Thymus (tissue), 11 donors: ENCODE measurements at regions not wholly inside any gene's neighbourhood (a gene's known extent, or its start where the extent isn't known, plus 50 kb on each side); places are given as distances from the start of the nearest gene placed in this dataset.

Source experiments
- DNase-seq, 9 donors: peaks; one replicate each; pipeline ENCODE4 v3.0.0-alpha.2; 2013; ENCODE audit warnings: low spot score in 9 of 9, low read depth in 6 of 9, missing footprints in 1 of 9
- H3K27ac ChIP-seq, 2 donors: one replicate each; pipeline ENCODE4 v1.5.1; 2013; ENCODE audit warnings: control low read depth in 1 of 2, low read depth in 1 of 2, low read length in 1 of 2, mild to moderate bottlenecking in 1 of 2, moderate library complexity in 1 of 2
- H3K27me3 ChIP-seq, 2 donors: one replicate each; pipeline ENCODE4 v1.5.1; 2013; ENCODE audit warnings: low read length in 1 of 2; ENCODE audit not compliant: control insufficient read depth in 2 of 2, insufficient read depth in 1 of 2
- H3K36me3 ChIP-seq, 2 donors: one replicate each; pipeline ENCODE4 v1.5.1; 2013; ENCODE audit warnings: low read length in 1 of 2, mild to moderate bottlenecking in 1 of 2, moderate library complexity in 1 of 2; ENCODE audit not compliant: control insufficient read depth in 2 of 2, insufficient read depth in 2 of 2
- H3K4me1 ChIP-seq, 2 donors: one replicate each; pipeline ENCODE4 v1.5.1; 2013; ENCODE audit warnings: low read length in 2 of 2; ENCODE audit not compliant: control insufficient read depth in 2 of 2, insufficient read depth in 2 of 2
- H3K4me3 ChIP-seq, 2 donors: one replicate each; pipeline ENCODE4 v1.5.1; 2013; ENCODE audit warnings: low read length in 2 of 2, control low read depth in 1 of 2, mild to moderate bottlenecking in 1 of 2
- H3K9me3 ChIP-seq, 2 donors: one replicate each; pipeline ENCODE4 v1.5.1; 2013; ENCODE audit warnings: low read length in 1 of 2, mild to moderate bottlenecking in 1 of 2; ENCODE audit not compliant: control insufficient read depth in 2 of 2, insufficient read depth in 1 of 2
- WGBS: extraction: QIAGEN DNeasy Blood & Tissue Kit; methylation state at CpG from one replicate; pipeline ENCODE4 v1.1.7; 2013; 5-methylcytosine and 5-hydroxymethylcytosine counted together
- donor health status: healthy.

DNA sequence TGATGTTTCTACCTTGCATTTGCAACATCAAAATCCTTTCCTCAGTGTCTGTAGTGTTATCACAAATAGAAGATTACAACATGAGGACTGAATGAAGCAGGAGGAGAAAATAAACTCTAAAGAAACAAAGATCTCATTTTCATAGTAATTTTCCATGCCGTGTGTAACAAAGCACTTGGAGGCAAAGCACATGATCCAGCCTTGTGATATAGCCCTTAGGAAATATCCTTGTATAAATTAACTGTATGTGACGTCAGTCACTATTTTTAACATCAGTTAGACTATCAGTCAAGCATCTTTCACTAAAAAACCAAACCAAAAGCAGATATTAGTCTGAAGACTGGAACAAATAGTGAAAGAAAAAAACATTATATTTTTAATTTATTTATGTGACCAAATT is 492.1 kb upstream of the CNTNAP5 start:
- Histone ChIP-seq H3K36me3 (no peaks in the 10 kb centered on the region), H3K9me3 (no peaks in the 10 kb centered on the region), H3K4me1 (no peaks in the 10 kb centered on the region), H3K27me3 (no peaks in the 10 kb centered on the region), H3K4me3 (no peak overlapping the region), H3K27ac (no peak overlapping the region)
- no peak for DNase-seq
- 65% methylated on average over 2 of the region's 2 CpGs for WGBS

- no peaks in the 10 kb centered on the region for H3K36me3 ChIP-seq
- H3K27me3 ChIP-seq: no peaks in the 10 kb centered on the region
- no peaks in the 10 kb centered on the region for H3K4me1 ChIP-seq
- 94% methylated on average over 5 of the region's 5 CpGs for WGBS
- no peak for DNase-seq
- H3K4me3 ChIP-seq: no peak overlapping the region
- no peaks in the 10 kb centered on the region for H3K9me3 ChIP-seq
- H3K27ac ChIP-seq: no peak overlapping the region
Measured at GRCh38 chr2:123540291-123540690, 484.8 kb upstream of the CNTNAP5 start.

DNA sequence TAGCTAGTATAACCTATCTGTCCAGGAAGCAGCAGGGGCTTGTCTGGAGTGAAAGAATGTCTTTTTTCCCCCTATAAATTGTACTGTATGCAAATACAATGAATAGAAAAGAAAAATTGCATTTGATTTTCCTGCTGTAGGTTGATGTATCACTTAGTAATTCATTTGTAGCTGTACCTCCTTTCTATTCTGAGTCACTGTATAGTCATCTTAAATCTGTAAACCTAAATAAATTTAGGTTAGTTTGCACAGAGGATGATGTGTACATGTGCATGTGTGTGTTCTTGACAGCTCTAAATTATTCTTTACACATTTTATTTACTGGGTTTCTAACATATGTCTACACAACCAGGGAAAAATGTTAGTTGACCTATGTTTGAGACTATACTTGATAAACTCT is 478.7 kb upstream of the CNTNAP5 start:
- Histone ChIP-seq H3K4me1 (no peaks in the 10 kb centered on the region), H3K27ac (no peak overlapping the region), H3K9me3 (no peaks in the 10 kb centered on the region), H3K27me3 (no peaks in the 10 kb centered on the region), H3K4me3 (no peak overlapping the region), H3K36me3 (no peaks in the 10 kb centered on the region)
- no peak for DNase-seq

DNA sequence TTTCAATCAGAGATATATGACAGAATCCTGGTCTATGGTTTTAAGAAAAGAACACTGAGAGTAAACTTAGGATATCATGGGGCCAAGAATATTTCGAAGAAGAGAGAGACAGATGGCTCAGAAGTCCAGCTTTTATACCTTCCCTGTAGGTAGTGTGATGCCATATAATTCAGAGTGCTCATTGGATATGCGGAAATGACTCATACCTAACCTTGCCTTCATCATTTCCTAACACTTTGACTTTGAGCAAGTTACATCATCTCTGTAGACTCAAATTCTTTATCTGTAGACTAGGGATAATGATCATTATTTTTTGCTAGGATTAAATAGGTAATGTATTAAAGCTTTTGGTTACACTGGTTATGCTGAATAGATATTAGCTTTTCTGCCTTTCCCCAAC is 461.6 kb upstream of the CNTNAP5 start:
- Histone ChIP-seq H3K27me3 (no peaks in the 10 kb centered on the region), H3K27ac (no peak overlapping the region), H3K36me3 (no peaks in the 10 kb centered on the region), H3K4me1 (no peaks in the 10 kb centered on the region), H3K4me3 (no peak overlapping the region), H3K9me3 (no peaks in the 10 kb centered on the region)
- no peak for DNase-seq
- 89% methylated on average over 2 of the region's 2 CpGs for WGBS

GRCh38 chr2:123566291-123566946 is 458.7 kb upstream of the CNTNAP5 start:
- H3K4me3 ChIP-seq: no peak overlapping the region
- 98% methylated on average over 3 of the region's 3 CpGs for WGBS
- no peaks in the 10 kb centered on the region for H3K4me1 ChIP-seq
- no peaks in the 10 kb centered on the region for H3K27me3 ChIP-seq
- no peak overlapping the region for H3K27ac ChIP-seq
- H3K9me3 ChIP-seq: no peaks in the 10 kb centered on the region
- no peaks in the 10 kb centered on the region for H3K36me3 ChIP-seq
- DNase-seq: no peak

GRCh38 chr2:123578016-123578415 is 447.1 kb upstream of the CNTNAP5 start:
- no peaks in the 10 kb centered on the region for H3K27me3 ChIP-seq
- DNase-seq: no peak
- 27% methylated on average over 2 of the region's 2 CpGs for WGBS
- H3K27ac ChIP-seq: no peak overlapping the region
- no peaks in the 10 kb centered on the region for H3K9me3 ChIP-seq
- no peaks in the 10 kb centered on the region for H3K36me3 ChIP-seq
- H3K4me3 ChIP-seq: no peak overlapping the region
- H3K4me1 ChIP-seq: no peaks in the 10 kb centered on the region

DNA sequence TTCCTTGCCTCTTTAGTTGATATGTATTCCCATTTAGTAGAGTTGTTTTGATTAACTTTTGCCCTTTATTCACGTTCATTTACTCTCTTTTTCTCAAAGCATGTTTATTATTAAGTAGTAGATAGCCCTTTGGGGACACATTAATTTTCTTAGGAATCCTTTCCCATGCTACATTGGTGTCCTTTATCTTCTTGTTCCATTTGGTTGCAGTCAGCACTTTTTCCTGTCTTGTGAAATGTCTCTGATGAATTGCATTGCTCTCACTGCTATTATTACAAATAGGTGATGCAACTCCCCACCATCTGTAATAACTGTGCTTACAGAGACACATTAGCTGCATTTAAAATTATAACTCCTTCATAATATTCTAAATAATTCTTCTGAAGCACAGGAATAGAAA is 428.5 kb upstream of the CNTNAP5 start:
- WGBS: 84% methylated on average over 1 of the region's 1 CpG

DNA sequence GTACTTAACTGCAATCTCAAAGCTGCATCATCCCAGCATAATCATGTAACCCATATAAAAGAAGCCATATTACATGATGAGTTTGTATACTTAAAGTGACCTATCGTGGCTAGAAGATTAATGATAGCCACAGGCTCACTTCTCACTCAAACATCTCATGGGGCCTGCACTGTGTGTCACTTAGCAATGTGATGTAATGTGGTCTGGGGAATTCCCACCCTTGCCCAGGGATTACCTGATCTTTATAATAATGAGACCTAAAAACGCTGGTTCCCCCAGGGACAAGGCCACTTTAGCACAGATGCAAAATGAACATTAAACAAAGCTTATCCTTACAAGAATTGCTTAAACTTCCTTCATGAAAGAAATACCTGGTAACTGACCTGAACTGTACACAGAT is 427.1 kb upstream of the CNTNAP5 start:
- Histone ChIP-seq H3K27me3 (no peaks in the 10 kb centered on the region), H3K4me3 (no peak overlapping the region), H3K4me1 (no peaks in the 10 kb centered on the region), H3K9me3 (no peaks in the 10 kb centered on the region), H3K27ac (no peak overlapping the region), H3K36me3 (no peaks in the 10 kb centered on the region)
- 85% methylated on average over 2 of the region's 2 CpGs for WGBS
- DNase-seq: no peak

More for the DNA sequence above, 428.5 kb upstream of the CNTNAP5 start:
- DNase-seq: no peak
- H3K9me3 ChIP-seq: no peaks in the 10 kb centered on the region
- H3K27ac ChIP-seq: no peak overlapping the region
- no peaks in the 10 kb centered on the region for H3K27me3 ChIP-seq
- no peak overlapping the region for H3K4me3 ChIP-seq
- H3K36me3 ChIP-seq: no peaks in the 10 kb centered on the region
- no peaks in the 10 kb centered on the region for H3K4me1 ChIP-seq

GRCh38 chr2:123606631-123607030 is 418.5 kb upstream of the CNTNAP5 start:
- Histone ChIP-seq H3K36me3 (no peaks in the 10 kb centered on the region), H3K4me3 (no peak overlapping the region), H3K27me3 (no peaks in the 10 kb centered on the region), H3K9me3 (no peaks in the 10 kb centered on the region), H3K4me1 (no peaks in the 10 kb centered on the region), H3K27ac (no peak overlapping the region)
- DNase-seq: no peak
- 76% methylated on average over 2 of the region's 2 CpGs for WGBS

DNA sequence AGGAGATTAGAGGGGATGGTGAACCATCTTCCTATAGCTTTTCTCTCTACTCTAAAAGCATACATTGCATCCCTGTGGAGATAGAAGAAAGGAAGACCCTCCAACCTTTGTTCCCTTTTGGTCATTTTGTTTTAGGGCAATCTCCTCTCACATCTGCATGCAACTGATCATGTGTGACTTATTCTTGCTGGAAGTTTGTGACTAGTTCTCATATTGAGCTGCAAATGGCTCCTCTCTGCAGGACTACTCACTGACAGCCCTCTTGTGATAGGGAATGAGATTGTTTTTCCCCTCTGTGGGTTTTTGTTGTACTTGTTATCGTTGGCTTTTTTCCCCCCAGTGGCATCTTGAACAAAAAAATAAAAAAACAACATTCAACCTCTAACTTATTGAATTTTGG is 416.0 kb upstream of the CNTNAP5 start:
- no peaks in the 10 kb centered on the region for H3K9me3 ChIP-seq
- H3K27ac ChIP-seq: no peak overlapping the region
- H3K4me3 ChIP-seq: no peak overlapping the region
- no peaks in the 10 kb centered on the region for H3K27me3 ChIP-seq
- 62% methylated on average over 1 of the region's 1 CpG for WGBS
- H3K36me3 ChIP-seq: no peaks in the 10 kb centered on the region
- DNase-seq: no peak
- no peaks in the 10 kb centered on the region for H3K4me1 ChIP-seq
